ENCODE measurements at regions not wholly inside any gene's neighbourhood (a gene's known extent, or its start where the extent isn't known, plus 50 kb on each side); places are given as distances from the start of the nearest gene placed in this dataset.
"Not testable (repeated sequence)": the region's sequence is repeated elsewhere in the genome, so short reads cannot be mapped to it uniquely, and the experiment has no call there.

GRCh38 chr9:110130211-110130610 is 77.7 kb downstream of the C9orf152 start:
- Histone ChIP-seq H3K9me3 (ENCODE audit: insufficient read depth, low read length, severe bottlenecking) (no peaks in the 10 kb centered on the region), H3K4me3 (ENCODE audit: low read depth in 1 of 2, low read length in 2 of 2) (no peak overlapping the region), H3K79me2 (ENCODE audit: insufficient read depth, low read length) (peaks cover 93% of the 10 kb centered on the region), H3K4me2 (ENCODE audit: insufficient read depth, low read length) (no peak overlapping the region), H3K27ac (ENCODE audit: low read length) (no peak overlapping the region), H3K9ac (ENCODE audit: low read depth, low read length) (no peak overlapping the region), H4K20me1 (ENCODE audit: insufficient read depth, low read length) (peaks cover 60% of the 10 kb centered on the region), H2AFZ (ENCODE audit: low read depth, low read length) (no peak overlapping the region), H3K4me1 (ENCODE audit: insufficient read depth, low read length) (peaks cover 32% of the 10 kb centered on the region), H3K36me3 (ENCODE audit: insufficient read depth, low read length) (peaks cover 38% of the 10 kb centered on the region), H3K27me3 (ENCODE audit: insufficient read depth, low read length, poor library complexity) (no peaks in the 10 kb centered on the region)
- no peak for ATAC-seq (ENCODE audit: insufficient read depth, low read depth)
- no peak for TF ChIP-seq EZH2 (IDR thresholded peaks at IDR 0.05; ENCODE audit: borderline replicate concordance, low read depth, low read length, severe bottlenecking)
- TF ChIP-seq CTCF (IDR thresholded peaks at IDR 0.05; ENCODE audit: borderline replicate concordance, extremely low read depth, low read length, poor library complexity, severe bottlenecking) = no peak
- DNase-seq = no peak

DNA sequence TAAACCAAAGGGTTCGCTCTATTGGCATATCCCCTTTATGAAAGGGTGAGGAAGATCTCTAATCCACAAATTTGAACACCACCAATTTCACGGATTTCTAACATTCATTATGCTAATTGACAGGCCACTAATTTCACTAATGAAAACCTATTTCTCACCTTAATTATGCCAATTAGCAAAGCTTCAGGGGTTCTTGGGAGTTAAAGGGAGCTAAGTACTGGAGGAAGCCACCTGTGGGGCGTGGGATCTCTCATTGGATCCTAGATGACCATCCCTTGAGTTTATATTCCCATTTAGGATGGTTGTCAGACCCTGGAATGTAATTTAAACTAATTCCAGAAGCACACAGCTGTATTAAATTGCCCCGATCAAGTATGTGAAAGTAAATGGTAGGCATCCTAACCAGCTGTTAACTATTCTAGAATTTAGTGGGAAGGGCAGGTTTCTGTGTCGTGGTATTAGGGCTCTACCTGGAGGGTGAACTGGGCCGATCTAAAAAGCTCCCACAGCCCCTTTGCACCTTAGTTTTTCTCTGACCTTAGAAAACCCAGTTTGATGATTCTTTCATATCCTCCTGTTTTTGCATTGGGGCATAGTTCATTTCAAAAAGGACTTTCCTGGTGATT is 77.1 kb downstream of the C9orf152 start:
- TF ChIP-seq CTCF (IDR thresholded peaks at IDR 0.05; ENCODE audit: borderline replicate concordance, extremely low read depth, low read length, poor library complexity, severe bottlenecking) (no peak), EZH2 (IDR thresholded peaks at IDR 0.05; ENCODE audit: borderline replicate concordance, low read depth, low read length, severe bottlenecking) (no peak)
- peaks cover 25% of the 10 kb centered on the region for H3K4me1 ChIP-seq (ENCODE audit: insufficient read depth, low read length)
- ATAC-seq (ENCODE audit: insufficient read depth, low read depth) (no peak), DNase-seq (no peak)
- no peak overlapping the region for H3K27ac ChIP-seq (ENCODE audit: low read length)
- no peak overlapping the region for H2AFZ ChIP-seq (ENCODE audit: low read depth, low read length)
- no peak overlapping the region for H3K9ac ChIP-seq (ENCODE audit: low read depth, low read length)
- peaks cover 97% of the 10 kb centered on the region for H3K79me2 ChIP-seq (ENCODE audit: insufficient read depth, low read length)
- no peak overlapping the region for H3K4me3 ChIP-seq (ENCODE audit: low read depth in 1 of 2, low read length in 2 of 2)
- peaks cover 59% of the 10 kb centered on the region for H4K20me1 ChIP-seq (ENCODE audit: insufficient read depth, low read length)
- no peaks in the 10 kb centered on the region for H3K27me3 ChIP-seq (ENCODE audit: insufficient read depth, low read length, poor library complexity)
- peaks cover 44% of the 10 kb centered on the region for H3K36me3 ChIP-seq (ENCODE audit: insufficient read depth, low read length)
- no peak overlapping the region for H3K4me2 ChIP-seq (ENCODE audit: insufficient read depth, low read length)
- no peaks in the 10 kb centered on the region for H3K9me3 ChIP-seq (ENCODE audit: insufficient read depth, low read length, severe bottlenecking)

DNA sequence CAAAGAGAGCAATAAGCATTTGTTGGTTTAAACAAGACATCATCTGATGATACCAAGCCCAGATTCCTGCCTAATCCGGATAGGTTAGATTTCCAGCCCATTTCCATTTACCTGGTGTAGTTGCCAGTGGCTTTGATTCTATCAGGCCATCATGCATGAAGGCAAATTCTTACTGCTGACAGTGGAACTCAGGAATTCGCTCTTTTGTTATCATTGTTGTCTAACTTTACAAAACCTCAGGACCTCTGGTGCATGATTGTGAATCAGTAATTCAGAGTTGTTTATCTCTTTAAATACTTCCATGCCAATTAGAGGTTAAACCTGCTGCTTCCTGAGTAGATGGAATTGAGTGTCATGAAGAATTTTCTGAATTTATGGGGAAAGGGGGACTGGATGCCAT is 76.5 kb downstream of the C9orf152 start:
- DNase-seq (no peak), ATAC-seq (ENCODE audit: insufficient read depth, low read depth) (no peak)
- no peak for TF ChIP-seq CTCF (IDR thresholded peaks at IDR 0.05; ENCODE audit: borderline replicate concordance, extremely low read depth, low read length, poor library complexity, severe bottlenecking)
- TF ChIP-seq EZH2 (IDR thresholded peaks at IDR 0.05; ENCODE audit: borderline replicate concordance, low read depth, low read length, severe bottlenecking) = no peak
- Histone ChIP-seq H3K4me2 (ENCODE audit: insufficient read depth, low read length) (no peak overlapping the region), H3K4me3 (ENCODE audit: low read depth in 1 of 2, low read length in 2 of 2) (no peak overlapping the region), H2AFZ (ENCODE audit: low read depth, low read length) (no peak overlapping the region), H3K36me3 (ENCODE audit: insufficient read depth, low read length) (peaks cover 50% of the 10 kb centered on the region), H3K27me3 (ENCODE audit: insufficient read depth, low read length, poor library complexity) (no peaks in the 10 kb centered on the region), H4K20me1 (ENCODE audit: insufficient read depth, low read length) (peaks cover 61% of the 10 kb centered on the region), H3K27ac (ENCODE audit: low read length) (no peak overlapping the region), H3K79me2 (ENCODE audit: insufficient read depth, low read length) (peaks cover 97% of the 10 kb centered on the region), H3K9ac (ENCODE audit: low read depth, low read length) (no peak overlapping the region), H3K9me3 (ENCODE audit: insufficient read depth, low read length, severe bottlenecking) (no peaks in the 10 kb centered on the region), H3K4me1 (ENCODE audit: insufficient read depth, low read length) (peaks cover 19% of the 10 kb centered on the region)

DNA sequence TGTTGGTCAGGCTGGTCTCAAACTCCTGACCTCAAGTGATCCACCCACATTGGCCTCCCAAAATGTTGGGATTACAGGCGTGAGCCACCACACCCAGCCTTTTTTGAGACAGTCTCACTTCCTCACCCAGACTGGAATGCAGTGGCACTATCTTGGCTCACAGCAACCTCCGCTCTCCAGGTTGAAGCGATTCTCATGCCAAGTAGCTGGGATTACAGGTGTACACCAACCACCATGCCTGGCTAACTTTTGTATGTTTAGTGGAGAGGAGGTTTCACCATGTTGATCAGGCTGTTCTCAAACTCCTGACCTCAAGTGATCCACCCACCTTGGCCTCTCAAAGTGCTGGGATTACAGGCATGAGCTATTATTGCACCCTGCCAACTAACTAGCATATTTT is 75.4 kb downstream of the C9orf152 start:
- not testable (repeated sequence) for H3K4me2 ChIP-seq (ENCODE audit: insufficient read depth, low read length); ATAC-seq (ENCODE audit: insufficient read depth, low read depth); H3K27ac ChIP-seq (ENCODE audit: low read length); H3K4me3 ChIP-seq (ENCODE audit: low read depth in 1 of 2, low read length in 2 of 2); H3K4me1 ChIP-seq (ENCODE audit: insufficient read depth, low read length); H3K9ac ChIP-seq (ENCODE audit: low read depth, low read length); H3K9me3 ChIP-seq (ENCODE audit: insufficient read depth, low read length, severe bottlenecking); DNase-seq; H2AFZ ChIP-seq (ENCODE audit: low read depth, low read length); H3K27me3 ChIP-seq (ENCODE audit: insufficient read depth, low read length, poor library complexity)
- peaks cover 53% of the 10 kb centered on the region for H4K20me1 ChIP-seq (ENCODE audit: insufficient read depth, low read length)
- H3K36me3 ChIP-seq (ENCODE audit: insufficient read depth, low read length) = peaks cover 55% of the 10 kb centered on the region
- peaks cover 97% of the 10 kb centered on the region for H3K79me2 ChIP-seq (ENCODE audit: insufficient read depth, low read length)

Data from DND-41 (cell line).